ENCODE measurements at regions not wholly inside any gene's neighbourhood (a gene's known extent, or its start where the extent isn't known, plus 50 kb on each side); places are given as distances from the start of the nearest gene placed in this dataset.

- Histone ChIP-seq H3K9me3 (no peaks in the 10 kb centered on the region), H3K4me1 (no peaks in the 10 kb centered on the region), H3K4me3 (no peak overlapping the region), H3K36me3 (no peaks in the 10 kb centered on the region), H3K27ac (no peak overlapping the region), H3K27me3 (no peaks in the 10 kb centered on the region)
- DNase-seq, result no peak
- 91 to 98% (median 95%) methylated on average over 1 of the region's 1 CpG for WGBS, 4 donors
- ATAC-seq, result no peak
- TF ChIP-seq POLR2A (IDR thresholded peaks at IDR 0.05) (no peak), CTCF (IDR thresholded peaks at IDR 0.05) (no peak)
- intact Hi-C loops (cut with DNase I), result no loop called here
These were observed 306.1 kb upstream of the CCDC179 start for GRCh38 chr11:23166376-23166775.

GRCh38 chr11:23179609-23180008 is 319.3 kb upstream of the CCDC179 start:
- DNase-seq (no peak), ATAC-seq (no peak)
- Histone ChIP-seq H3K27me3 (no peaks in the 10 kb centered on the region), H3K9me3 (no peaks in the 10 kb centered on the region), H3K27ac (no peak overlapping the region), H3K4me3 (no peak overlapping the region), H3K36me3 (no peaks in the 10 kb centered on the region), H3K4me1 (no peaks in the 10 kb centered on the region)
- no peak for TF ChIP-seq CTCF (IDR thresholded peaks at IDR 0.05)
- WGBS, 4 donors, result 70 to 82% (median 73%) methylated on average over 1 of the region's 1 CpG
- intact Hi-C loops (cut with DNase I), result no loop called here

GRCh38 chr11:23181022-23181807 is 320.9 kb upstream of the CCDC179 start:
- intact Hi-C loops (cut with DNase I), result no loop called here

GRCh38 chr11:23192256-23192655 is 332.0 kb upstream of the CCDC179 start:
- Histone ChIP-seq H3K27ac (no peak overlapping the region), H3K9me3 (no peaks in the 10 kb centered on the region), H3K4me1 (no peaks in the 10 kb centered on the region), H3K4me3 (no peak overlapping the region), H3K27me3 (no peaks in the 10 kb centered on the region), H3K36me3 (no peaks in the 10 kb centered on the region)
- TF ChIP-seq CTCF (IDR thresholded peaks at IDR 0.05), result no peak
- no peak for TF ChIP-seq POLR2A (IDR thresholded peaks at IDR 0.05)
- 66 to 77% (median 73%) methylated on average over 3 of the region's 3 CpGs for WGBS, 4 donors
- intact Hi-C loops (cut with DNase I), result no loop called here
- no peak for DNase-seq
- ATAC-seq, result no peak

More at GRCh38 chr11:23181022-23181807, 320.9 kb upstream of the CCDC179 start:
- DNase-seq (no peak), ATAC-seq (no peak)
- Histone ChIP-seq H3K27me3 (no peaks in the 10 kb centered on the region), H3K4me3 (no peak overlapping the region), H3K27ac (no peak overlapping the region), H3K36me3 (no peaks in the 10 kb centered on the region), H3K9me3 (no peaks in the 10 kb centered on the region), H3K4me1 (no peaks in the 10 kb centered on the region)
- no peak for TF ChIP-seq CTCF (IDR thresholded peaks at IDR 0.05)
- WGBS, 4 donors, result 78 to 83% (median 80%) methylated on average over 4 of the region's 4 CpGs
